HepG2 (cell line): ENCODE measurements at regions not wholly inside any gene's neighbourhood (a gene's known extent, or its start where the extent isn't known, plus 50 kb on each side); places are given as distances from the start of the nearest gene placed in this dataset.

Experiments
- ATAC-seq: fragments of 200-7000 bp; cut with Tn5 transposase; 3 replicates; pipeline ENCODE4 v1.9.1; 2020; ENCODE audit warnings: mild to moderate bottlenecking, moderate library complexity
- BruUV-seq: library from RNA; stranded (reverse); fragments of 400-500 nt; replicated peaks from 2 replicates; lab custom pipeline; 2021; lab: Mats Ljungman, UMichigan
- CTCF ChIA-PET: fragments of 300-600 bp; formaldehyde crosslinking; extraction: SDS; loops from one replicate; lab custom pipeline; 2021; ENCODE audit warnings: low total read pairs, inconsistent platforms, low intra/inter-chr PET ratio; lab: Yijun Ruan, JAX
- POLR2A ChIA-PET: fragments of 350-600 bp; sonication (Branson Sonifier 250); formaldehyde crosslinking; loops from one replicate; lab custom pipeline; 2020; ENCODE audit warnings: antibody characterized with exemption, inconsistent platforms; lab: Yijun Ruan, JAX
- DNase-seq: peaks from one replicate; pipeline ENCODE4 v3.0.0-alpha.2; 2015; ENCODE audit warnings: low spot score
- FAIRE-seq: peaks from 3 replicates; lab custom pipeline; 2011; peaks lifted over from hg19 to GRCh38; lab: Jason Lieb, UNC
- H2AFZ ChIP-seq: one replicate; pipeline ENCODE4 v1.6.1; 2011; ENCODE audit warnings: low read length, inconsistent platforms
- H3K27ac ChIP-seq: fragments of 300-600 bp; 3 replicates; pipeline ENCODE4 v1.8.0; 2011; ENCODE audit warnings: mixed run types, mild to moderate bottlenecking, mixed read lengths, low read length, inconsistent platforms; ENCODE audit not compliant: insufficient read depth; ENCODE audit errors: extremely low read length
- H3K27me3 ChIP-seq, 2 experiments: fragments of 200-600 bp in 1 of 2; 2 replicates in 1 of 2; 3 replicates in 1 of 2; pipeline versions ENCODE4 v1.6.0 to v1.8.0; 2011; ENCODE audit warnings: low read length in 2 of 2, mild to moderate bottlenecking in 2 of 2, moderate library complexity in 2 of 2, inconsistent platforms in 1 of 2; ENCODE audit not compliant: insufficient read depth in 2 of 2, control insufficient read depth in 1 of 2
- H3K36me3 ChIP-seq, 2 experiments: fragments of 200-600 bp in 1 of 2; replicated peaks in 1 of 2; 2 replicates in 1 of 2; 3 replicates in 1 of 2; pipeline versions ENCODE4 v1.5.1 to v1.8.0; 2011; ENCODE audit warnings: low read length in 2 of 2, inconsistent platforms in 1 of 2; ENCODE audit not compliant: insufficient read depth in 2 of 2, control insufficient read depth in 1 of 2
- H3K4me1 ChIP-seq: 2 replicates; pipeline ENCODE4 v1.5.1; 2012; ENCODE audit warnings: low read length, inconsistent platforms; ENCODE audit not compliant: insufficient read depth
- H3K4me2 ChIP-seq: 2 replicates; pipeline ENCODE4 v1.6.0; 2011; ENCODE audit warnings: low read depth, low read length, inconsistent platforms
- H3K4me3 ChIP-seq, 3 experiments: fragments of 200-600 bp in 1 of 3; sonication (generic), shearing (Covaris generic) in 1 of 3; replicated peaks in 1 of 3; 2 replicates each; pipeline ENCODE4 v1.5.1; 2011 to 2016; ENCODE audit warnings: low read length in 3 of 3, inconsistent platforms in 2 of 3, low read depth in 2 of 3, mild to moderate bottlenecking in 2 of 3, control low read depth in 1 of 3, mixed read lengths in 1 of 3; ENCODE audit not compliant: insufficient read depth in 1 of 3
- H3K79me2 ChIP-seq: one replicate; pipeline ENCODE4 v1.6.1; 2011; ENCODE audit warnings: low read length, inconsistent platforms; ENCODE audit not compliant: insufficient read depth
- H3K9ac ChIP-seq: 2 replicates; pipeline ENCODE4 v1.6.0; 2011; ENCODE audit warnings: mild to moderate bottlenecking, low read depth, low read length, inconsistent platforms; ENCODE audit not compliant: insufficient read depth
- H3K9me3 ChIP-seq: 2 replicates; pipeline ENCODE4 v1.5.1; 2012; ENCODE audit warnings: mild to moderate bottlenecking, low read length
- H4K20me1 ChIP-seq: 2 replicates; pipeline ENCODE4 v1.6.0; 2011; ENCODE audit warnings: inconsistent platforms, mild to moderate bottlenecking, low read length, moderate library complexity; ENCODE audit not compliant: insufficient read depth
- ATF7 ChIP-seq, 2 experiments: fragments of 450-650 bp in 1 of 2; sonication (generic) in 1 of 2; formaldehyde crosslinking in 1 of 2; IDR thresholded peaks; 2 replicates each; pipeline versions ENCODE4 v1.4.0 to v1.6.1; 2016 to 2020; ENCODE audit warnings: antibody characterized with exemption in 1 of 2, mild to moderate bottlenecking in 1 of 2, missing genetic modification reagents in 1 of 2
- HES4 ChIP-seq: sonication (generic); formaldehyde crosslinking; IDR thresholded peaks from 2 replicates; pipeline ENCODE4 v1.9.0; 2021; ENCODE audit warnings: mild to moderate bottlenecking, missing genetic modification reagents, borderline replicate concordance
- ZFX ChIP-seq: sonication (generic); formaldehyde crosslinking; IDR thresholded peaks from 2 replicates; pipeline ENCODE4 v1.4.0; 2020; ENCODE audit warnings: mild to moderate bottlenecking, low read depth, missing genetic modification reagents, moderate library complexity
- WGBS: methylation state at CpG from one replicate; pipeline ENCODE4 v1.1.6; 2017; ENCODE audit warnings: low lambda C conversion rate; 5-methylcytosine and 5-hydroxymethylcytosine counted together
- in situ Hi-C: cut with HindIII; loops from 2 replicates; pipeline ENCODE4 v1.10.0; 2017; ENCODE audit warnings: low pct_unique_long_range_greater_than_20kb; ENCODE audit not compliant: extremely low pct_ligation_motif_present
- intact Hi-C: fragments of 100-400 bp; cut with micrococcal nuclease; formaldehyde crosslinking; loops from one replicate; pipeline ENCODE4 v1.10.0; 2022; ENCODE audit not compliant: unreplicated experiment
- small RNA-seq, 3 experiments: library from RNA; depleted of rRNA; stranded (forward); fragments of <200 nt; gene quantifications; one replicate each; pipeline ENCODE3, GENCODE V24; 2012; ENCODE audit warnings: low read depth in 2 of 3, low replicate concordance in 1 of 3; ENCODE audit not compliant: insufficient read length in 3 of 3, insufficient read depth in 2 of 3

- POLR2A ChIA-PET, result no interaction called here
Observed at GRCh38 chr16:9689597-9689996, 492.6 kb downstream of the GRIN2A start.

GRCh38 chr16:9695152-9695551 is 487.1 kb downstream of the GRIN2A start:
- Histone ChIP-seq H3K4me3 (no peak overlapping the region), H3K27ac (no peak overlapping the region), H3K36me3 (no peaks in the 10 kb centered on the region), H3K27me3 (no peaks in the 10 kb centered on the region), H3K4me1 (no peaks in the 10 kb centered on the region), H3K9me3 (no peaks in the 10 kb centered on the region), H4K20me1 (no peaks in the 10 kb centered on the region), H2AFZ (no peak overlapping the region), H3K4me2 (no peak overlapping the region), H3K9ac (no peak overlapping the region), H3K79me2 (no peaks in the 10 kb centered on the region)
- no TSS peak for BruUV-seq
- in situ Hi-C loops (no loop called here), intact Hi-C loops (no loop called here)
- 12% methylated on average over 3 of the region's 3 CpGs for WGBS
- no peak for DNase-seq
- TF ChIP-seq HES4, result no peak
- POLR2A ChIA-PET, result no interaction called here
- FAIRE-seq, result no peak
- CTCF ChIA-PET, result no interaction called here
- ATAC-seq, result no peak

More at GRCh38 chr16:9689597-9689996, 492.6 kb downstream of the GRIN2A start:
- BruUV-seq, result no TSS peak
- H3K9ac ChIP-seq, result no peak overlapping the region
- H3K27me3 ChIP-seq, result no peaks in the 10 kb centered on the region
- H3K4me2 ChIP-seq, result no peak overlapping the region
- no peak for ATAC-seq
- H3K36me3 ChIP-seq, result no peaks in the 10 kb centered on the region
- H3K27ac ChIP-seq, result no peak overlapping the region
- DNase-seq, result no peak
- no peak overlapping the region for H3K4me3 ChIP-seq
- CTCF ChIA-PET, result interaction anchor here (0.7 kb wide), 1 partner anchor 48 kb away, joined by 3 read pairs; no protein-coding TSS in a partner anchor
- H4K20me1 ChIP-seq, result no peaks in the 10 kb centered on the region
- no peak for FAIRE-seq
- TF ChIP-seq ZFX (no peak), ATF7 (IDR thresholded peaks at IDR 0.05) (peak; percentile 95), ATF7 (CRISPR knock-in tag; IDR thresholded peaks at IDR 0.05) (no peak)
- no peaks in the 10 kb centered on the region for H3K79me2 ChIP-seq
- no peaks in the 10 kb centered on the region for H3K4me1 ChIP-seq
- intact Hi-C loops (no loop called here), in situ Hi-C loops (no loop called here)
- H3K9me3 ChIP-seq, result no peaks in the 10 kb centered on the region
- no peak overlapping the region for H2AFZ ChIP-seq

Small RNA genes lying in the stretch of these regions (small RNA-seq; reads per million reads assigned to genes)
- 0 to 1.9 (median 0) reads per million in 3 experiments for gene RNA5SP403
- gene RNA5SP404, result 0 reads per million in 3 experiments
